Stomach (tissue), 4 donors: ENCODE measurements at regions not wholly inside any gene's neighbourhood (a gene's known extent, or its start where the extent isn't known, plus 50 kb on each side); places are given as distances from the start of the nearest gene placed in this dataset.

Source experiments
- CTCF ChIP-seq, 7 experiments: fragments of 450-650 bp in 4 of 7; fragments of 200-600 bp in 3 of 7; sonication (generic) in 3 of 7; IDR thresholded peaks; one replicate each; pipeline ENCODE4 v1.5.1; 2016 to 2019; ENCODE audit warnings: antibody characterized with exemption in 7 of 7, control low read depth in 2 of 7, mild to moderate bottlenecking in 1 of 7
- POLR2A ChIP-seq, 4 donors: fragments of 450-650 bp; IDR thresholded peaks; one replicate each; pipeline ENCODE4 v1.6.1; 2016; ENCODE audit warnings: antibody characterized with exemption in 4 of 4, control low read depth in 2 of 4, mild to moderate bottlenecking in 1 of 4, moderate library complexity in 1 of 4

GRCh38 chr1:87904651-87905050 lies 576.0 kb downstream of the LMO4 start:
- no peak for TF ChIP-seq POLR2A (IDR thresholded peaks at IDR 0.05)
- no peak for TF ChIP-seq CTCF (IDR thresholded peaks at IDR 0.05)
